Osteoblast (primary cell): ENCODE measurements at regions not wholly inside any gene's neighbourhood (a gene's known extent, or its start where the extent isn't known, plus 50 kb on each side); places are given as distances from the start of the nearest gene placed in this dataset.
A peak's percentile ranks its signal among the peaks of the same experiment; 100 is the strongest.

ENCODE experiments used
- DNase-seq: peaks from one replicate; pipeline ENCODE4 v3.0.0; 2011; ENCODE audit warnings: low spot score, mixed read lengths; ENCODE audit not compliant: insufficient read length; ENCODE audit errors: missing footprints
- H2AFZ ChIP-seq: 2 replicates; pipeline ENCODE4 v1.6.0; 2011; ENCODE audit warnings: mild to moderate bottlenecking, low read length
- H3K27ac ChIP-seq: 2 replicates; pipeline ENCODE4 v1.5.1; 2011; ENCODE audit warnings: mild to moderate bottlenecking, low read depth, low read length, moderate library complexity
- H3K27me3 ChIP-seq: 2 replicates; pipeline ENCODE4 v1.6.0; 2012; ENCODE audit warnings: mild to moderate bottlenecking, control low read depth, inconsistent platforms, low read length, moderate library complexity; ENCODE audit not compliant: insufficient read depth
- H3K36me3 ChIP-seq: 2 replicates; pipeline ENCODE4 v1.5.1; 2011; ENCODE audit warnings: mild to moderate bottlenecking, low read length, control low read depth, moderate library complexity; ENCODE audit not compliant: insufficient read depth
- H3K4me1 ChIP-seq: 2 replicates; pipeline ENCODE4 v1.5.1; 2011; ENCODE audit warnings: mild to moderate bottlenecking, low read length, control low read depth, moderate library complexity; ENCODE audit not compliant: insufficient read depth
- H3K4me2 ChIP-seq: 2 replicates; pipeline ENCODE4 v1.6.0; 2011; ENCODE audit warnings: mild to moderate bottlenecking, low read length; ENCODE audit not compliant: insufficient read depth
- H3K4me3 ChIP-seq: fragments of 200-600 bp; sonication (generic); 3 replicates; pipeline ENCODE4 v1.5.1; 2012; ENCODE audit warnings: mild to moderate bottlenecking, low read length, inconsistent platforms; ENCODE audit not compliant: insufficient read depth
- H3K79me2 ChIP-seq: 2 replicates; pipeline ENCODE4 v1.6.0; 2012; ENCODE audit warnings: mild to moderate bottlenecking, low read length, control low read depth, inconsistent platforms; ENCODE audit not compliant: insufficient read depth
- H3K9me3 ChIP-seq: 2 replicates; pipeline ENCODE4 v1.5.1; 2011; ENCODE audit warnings: low read depth, low read length, control low read depth
- H4K20me1 ChIP-seq: 2 replicates; pipeline ENCODE4 v1.6.0; 2012; ENCODE audit warnings: mild to moderate bottlenecking, low read length, control low read depth; ENCODE audit not compliant: insufficient read depth
- CTCF ChIP-seq: IDR thresholded peaks from 2 replicates; pipeline ENCODE4 v1.5.1; 2011; ENCODE audit warnings: mild to moderate bottlenecking, low read depth, low read length, moderate library complexity; ENCODE audit errors: extremely low read depth

GRCh38 chr5:125812651-125813050 lies 610.6 kb upstream of the GRAMD2B start:
- Histone ChIP-seq H3K36me3 (no peaks in the 10 kb centered on the region), H3K4me1 (no peaks in the 10 kb centered on the region), H3K9me3 (no peaks in the 10 kb centered on the region), H4K20me1 (no peaks in the 10 kb centered on the region), H2AFZ (no peak overlapping the region), H3K27ac (no peak overlapping the region), H3K79me2 (no peaks in the 10 kb centered on the region), H3K4me2 (no peak overlapping the region), H3K4me3 (no peak overlapping the region), H3K27me3 (no peaks in the 10 kb centered on the region)
- no peak for DNase-seq
- no peak for TF ChIP-seq CTCF

- DNase-seq = no peak
- Histone ChIP-seq H3K4me1 (no peaks in the 10 kb centered on the region), H3K27ac (no peak overlapping the region), H3K9me3 (no peaks in the 10 kb centered on the region), H3K36me3 (no peaks in the 10 kb centered on the region), H4K20me1 (no peaks in the 10 kb centered on the region), H3K4me2 (no peak overlapping the region), H3K4me3 (no peak overlapping the region), H3K27me3 (no peaks in the 10 kb centered on the region), H2AFZ (no peak overlapping the region), H3K79me2 (no peaks in the 10 kb centered on the region)
- no peak for TF ChIP-seq CTCF
Measured at GRCh38 chr5:125813221-125813974, 609.8 kb upstream of the GRAMD2B start.

DNA sequence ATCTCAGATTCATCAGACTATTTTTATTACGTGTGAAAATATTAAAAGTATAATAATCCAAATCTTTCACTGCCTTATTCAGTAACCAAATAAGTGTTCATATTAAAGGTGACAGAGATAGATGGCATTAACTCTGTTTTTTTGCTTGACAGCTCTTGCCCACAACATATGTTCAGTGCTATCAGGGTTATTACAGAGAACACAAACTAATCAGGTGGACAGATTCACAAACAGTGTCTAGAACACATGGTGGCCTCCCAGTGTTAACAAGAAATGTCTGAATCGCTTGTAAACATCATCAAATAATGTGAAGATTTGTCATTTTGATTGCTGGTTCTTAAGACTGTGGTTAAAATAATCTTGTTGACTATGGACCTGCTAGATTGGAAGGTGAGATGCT lies 609.1 kb upstream of the GRAMD2B start:
- Histone ChIP-seq H3K4me3 (no peak overlapping the region), H3K79me2 (no peaks in the 10 kb centered on the region), H3K36me3 (no peaks in the 10 kb centered on the region), H3K9me3 (no peaks in the 10 kb centered on the region), H3K27ac (no peak overlapping the region), H4K20me1 (no peaks in the 10 kb centered on the region), H3K4me2 (no peak overlapping the region), H2AFZ (no peak overlapping the region), H3K4me1 (no peaks in the 10 kb centered on the region), H3K27me3 (no peaks in the 10 kb centered on the region)
- no peak for TF ChIP-seq CTCF
- no peak for DNase-seq

GRCh38 chr5:125823572-125823971 lies 599.6 kb upstream of the GRAMD2B start:
- Histone ChIP-seq H3K79me2 (no peaks in the 10 kb centered on the region), H3K36me3 (no peaks in the 10 kb centered on the region)

More at GRCh38 chr5:125823572-125823971, 599.6 kb upstream of the GRAMD2B start:
- Histone ChIP-seq H3K9me3 (no peaks in the 10 kb centered on the region), H3K4me3 (no peak overlapping the region), H3K4me2 (no peak overlapping the region), H2AFZ (no peak overlapping the region), H3K27ac (no peak overlapping the region), H3K4me1 (no peaks in the 10 kb centered on the region), H3K27me3 (no peaks in the 10 kb centered on the region), H4K20me1 (no peaks in the 10 kb centered on the region)
- DNase-seq = peak; percentile 37
- no peak for TF ChIP-seq CTCF
